Ishikawa (cell line): ENCODE measurements at regions not wholly inside any gene's neighbourhood (a gene's known extent, or its start where the extent isn't known, plus 50 kb on each side); places are given as distances from the start of the nearest gene placed in this dataset.

ENCODE experiments used
- RAD21 ChIP-seq: IDR thresholded peaks from 2 replicates; pipeline ENCODE4 v1.6.1; 2012; ENCODE audit warnings: low read depth
- TAF1 ChIP-seq: IDR thresholded peaks from 2 replicates; pipeline ENCODE4 v1.6.1; 2012; ENCODE audit warnings: low read depth, mild to moderate bottlenecking

DNA sequence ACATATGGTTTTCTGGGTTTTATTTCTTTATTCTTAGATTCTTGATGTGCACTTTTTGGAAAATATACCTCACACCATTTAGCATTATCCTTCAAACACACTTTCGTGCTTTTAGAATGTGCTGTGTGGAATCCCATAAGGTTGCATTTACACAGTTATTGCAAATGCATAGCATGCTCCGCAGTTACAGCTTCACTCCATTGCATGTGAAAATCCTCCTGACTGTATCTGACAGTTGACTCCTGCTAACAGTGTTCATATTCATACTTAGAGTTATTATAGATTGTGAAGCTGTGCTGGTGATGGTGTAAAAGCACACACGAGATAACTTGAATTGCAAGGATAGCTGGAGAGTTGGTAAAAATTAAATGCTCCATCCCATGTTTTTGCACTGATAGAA, 811.5 kb upstream of the TENM3 start:
- no peak for TF ChIP-seq TAF1
- no peak for TF ChIP-seq RAD21
